ENCODE measurements at regions not wholly inside any gene's neighbourhood (a gene's known extent, or its start where the extent isn't known, plus 50 kb on each side); places are given as distances from the start of the nearest gene placed in this dataset.
"Not testable (repeated sequence)": the region's sequence is repeated elsewhere in the genome, so short reads cannot be mapped to it uniquely, and the experiment has no call there.

DNA sequence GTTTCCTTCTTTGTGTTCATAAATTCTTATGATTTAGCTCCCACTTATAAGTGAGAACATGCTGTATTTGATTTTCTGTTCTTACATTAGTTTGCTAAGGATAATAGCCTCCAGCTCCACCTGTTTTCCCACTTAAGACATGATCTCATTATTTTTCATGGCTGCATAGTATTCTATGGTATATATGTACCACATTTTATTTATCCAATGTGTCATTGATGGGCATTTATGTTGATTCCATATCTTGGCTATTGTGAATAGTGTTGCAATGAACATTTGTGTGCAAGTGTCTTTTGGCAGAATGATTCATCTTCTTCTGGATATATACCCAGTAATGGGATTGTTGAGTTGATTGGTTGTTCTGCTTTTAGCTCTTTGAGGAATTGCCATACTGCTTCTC lies 1234.8 kb downstream of the ADGRL3 start:
- TF ChIP-seq, protein P1, sequence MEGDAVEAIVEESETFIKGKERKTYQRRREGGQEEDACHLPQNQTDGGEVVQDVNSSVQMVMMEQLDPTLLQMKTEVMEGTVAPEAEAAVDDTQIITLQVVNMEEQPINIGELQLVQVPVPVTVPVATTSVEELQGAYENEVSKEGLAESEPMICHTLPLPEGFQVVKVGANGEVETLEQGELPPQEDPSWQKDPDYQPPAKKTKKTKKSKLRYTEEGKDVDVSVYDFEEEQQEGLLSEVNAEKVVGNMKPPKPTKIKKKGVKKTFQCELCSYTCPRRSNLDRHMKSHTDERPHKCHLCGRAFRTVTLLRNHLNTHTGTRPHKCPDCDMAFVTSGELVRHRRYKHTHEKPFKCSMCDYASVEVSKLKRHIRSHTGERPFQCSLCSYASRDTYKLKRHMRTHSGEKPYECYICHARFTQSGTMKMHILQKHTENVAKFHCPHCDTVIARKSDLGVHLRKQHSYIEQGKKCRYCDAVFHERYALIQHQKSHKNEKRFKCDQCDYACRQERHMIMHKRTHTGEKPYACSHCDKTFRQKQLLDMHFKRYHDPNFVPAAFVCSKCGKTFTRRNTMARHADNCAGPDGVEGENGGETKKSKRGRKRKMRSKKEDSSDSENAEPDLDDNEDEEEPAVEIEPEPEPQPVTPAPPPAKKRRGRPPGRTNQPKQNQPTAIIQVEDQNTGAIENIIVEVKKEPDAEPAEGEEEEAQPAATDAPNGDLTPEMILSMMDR (IDR thresholded peaks at IDR 0.05; ENCODE audit: low read depth, low read length, missing control alignments): no peak
- DNase-seq (ENCODE audit: extremely low read depth, low read depth): no peak
- no peak overlapping the region for H3K4me3 ChIP-seq (replicated peaks; ENCODE audit: low read depth, low read length)

DNA sequence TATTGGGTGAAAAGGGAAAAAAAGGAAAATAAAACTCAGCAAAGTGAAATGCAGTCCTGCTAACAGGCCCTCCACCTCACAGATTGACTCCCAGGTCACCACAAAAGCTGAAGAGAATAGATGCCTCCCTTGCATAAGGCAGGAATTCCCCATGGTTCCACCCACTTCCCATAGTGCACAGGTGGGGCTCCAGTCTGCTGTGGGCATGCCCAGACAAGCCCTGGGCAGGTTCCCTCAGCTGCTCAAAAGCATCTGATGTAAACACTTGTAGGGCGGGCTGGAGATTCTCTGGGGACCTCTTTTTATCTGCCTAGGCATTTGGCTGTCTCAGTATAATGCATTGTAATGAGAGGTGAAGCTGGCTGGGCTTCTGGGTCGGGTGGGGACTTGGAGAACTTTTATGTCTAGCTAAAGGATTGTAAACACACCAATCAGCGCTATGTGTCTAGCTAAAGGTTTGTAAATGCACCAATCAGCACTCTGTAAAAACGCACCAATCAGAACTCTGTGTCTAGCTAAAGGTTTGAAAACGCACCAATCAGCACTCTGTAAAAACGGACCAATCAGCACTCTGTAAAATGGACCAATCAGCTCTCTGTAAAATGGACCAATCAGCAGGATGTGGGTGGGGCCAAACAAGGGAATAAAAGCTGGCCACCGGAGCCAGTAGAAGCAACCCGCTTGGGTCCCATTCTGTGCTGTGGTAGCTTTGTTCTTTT lies 1231.5 kb downstream of the ADGRL3 start:
- not testable (repeated sequence) for H3K4me3 ChIP-seq (replicated peaks; ENCODE audit: low read depth, low read length); DNase-seq (ENCODE audit: extremely low read depth, low read depth)

DNA sequence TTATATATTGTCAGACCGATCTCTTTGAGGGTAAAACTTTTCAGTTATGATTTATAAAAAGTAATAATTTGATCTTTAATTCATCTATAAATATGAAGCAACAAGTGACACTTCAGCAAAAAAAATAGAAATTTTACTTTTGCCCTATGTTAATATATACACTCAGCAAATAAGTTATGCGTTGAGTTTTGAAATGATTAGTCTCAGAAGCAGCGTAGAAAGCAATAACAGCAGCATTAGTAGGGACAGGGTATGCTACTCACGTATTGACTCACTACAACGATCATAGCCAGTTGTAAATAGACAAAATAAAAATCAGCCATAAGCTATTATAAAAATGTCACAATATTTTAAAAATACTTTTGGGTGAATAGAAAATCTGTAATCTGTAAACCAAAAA lies 1229.2 kb downstream of the ADGRL3 start:
- DNase-seq (ENCODE audit: extremely low read depth, low read depth): no peak
- H3K4me3 ChIP-seq (replicated peaks; ENCODE audit: low read depth, low read length): no peak overlapping the region
- TF ChIP-seq, protein P1 (IDR thresholded peaks at IDR 0.05; ENCODE audit: low read depth, low read length, missing control alignments): no peak

DNA sequence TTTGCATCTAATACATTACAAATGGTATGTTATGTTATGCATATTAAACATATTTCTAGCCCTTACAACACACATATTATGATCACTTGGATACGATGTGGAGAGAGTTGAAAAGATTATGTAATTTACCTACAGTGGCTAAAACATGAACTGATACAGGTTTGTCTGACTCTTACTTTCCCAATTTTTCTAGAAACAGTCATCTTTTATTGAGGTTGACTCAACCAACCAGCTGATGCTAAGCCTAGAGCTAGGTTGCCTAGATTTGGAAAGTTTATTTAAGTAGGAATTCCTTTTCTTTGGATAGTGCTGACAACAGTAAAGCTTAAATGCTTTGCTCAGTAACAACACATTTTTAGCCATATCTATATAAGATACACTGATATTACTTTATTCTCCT lies 1215.1 kb downstream of the ADGRL3 start:
- no peak overlapping the region for H3K4me3 ChIP-seq (replicated peaks; ENCODE audit: low read depth, low read length)
- TF ChIP-seq, protein P1 (IDR thresholded peaks at IDR 0.05; ENCODE audit: low read depth, low read length, missing control alignments): no peak
- DNase-seq (ENCODE audit: extremely low read depth, low read depth): no peak

DNA sequence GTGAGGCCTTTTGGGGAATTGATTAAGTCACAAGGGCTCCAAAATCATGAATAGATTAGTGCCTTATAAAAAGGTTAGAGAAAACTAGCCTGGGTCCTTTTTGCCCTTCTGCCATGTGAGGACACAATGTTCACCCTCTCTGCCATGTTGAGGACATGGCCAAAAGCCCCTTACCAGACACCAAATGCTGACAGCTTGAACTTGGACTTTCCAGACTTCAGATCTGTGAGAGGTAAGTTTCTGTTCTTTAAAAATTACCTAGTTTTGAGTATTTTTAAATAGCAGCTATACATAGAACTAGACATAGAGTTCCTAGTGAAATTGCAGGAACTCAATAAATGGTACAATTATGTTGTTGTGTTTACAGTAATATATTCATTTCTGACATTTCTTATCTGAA lies 1214.4 kb downstream of the ADGRL3 start:
- DNase-seq (ENCODE audit: extremely low read depth, low read depth): no peak
- no peak overlapping the region for H3K4me3 ChIP-seq (replicated peaks; ENCODE audit: low read depth, low read length)
- TF ChIP-seq, protein P1 (IDR thresholded peaks at IDR 0.05; ENCODE audit: low read depth, low read length, missing control alignments): no peak

DNA sequence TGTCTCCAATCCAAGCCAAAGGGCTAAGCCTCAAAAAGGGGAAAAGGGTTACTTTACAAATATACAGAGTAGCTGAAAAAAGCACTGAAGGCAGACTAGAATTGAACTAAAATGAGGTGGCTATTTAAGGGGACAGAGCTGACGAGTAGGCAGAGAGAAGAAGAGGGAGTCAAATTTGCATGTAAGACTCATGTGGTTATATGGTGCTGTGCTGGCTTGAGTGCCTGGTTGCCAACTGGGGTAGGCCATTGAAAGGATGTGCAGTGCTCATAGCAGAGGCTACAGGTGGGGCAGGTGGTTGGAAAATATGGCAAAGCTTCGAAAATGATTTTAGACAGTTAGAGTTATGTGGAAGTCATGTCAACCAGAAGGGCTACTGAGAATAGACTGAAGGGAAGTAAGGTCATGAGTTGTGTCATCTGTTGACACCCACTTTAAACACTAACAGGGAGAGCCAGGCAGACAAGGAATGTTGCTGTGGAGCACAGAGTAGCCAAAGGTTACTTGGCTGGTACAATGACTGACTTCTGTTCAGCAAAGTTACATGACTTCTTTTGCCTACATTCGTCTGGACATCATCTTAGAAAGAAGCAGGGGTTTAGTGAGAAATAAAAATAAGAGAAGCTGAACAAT lies 1210.4 kb downstream of the ADGRL3 start:
- TF ChIP-seq, protein P1 (IDR thresholded peaks at IDR 0.05; ENCODE audit: low read depth, low read length, missing control alignments): no peak
- DNase-seq (ENCODE audit: extremely low read depth, low read depth): no peak
- no peak overlapping the region for H3K4me3 ChIP-seq (replicated peaks; ENCODE audit: low read depth, low read length)

DNA sequence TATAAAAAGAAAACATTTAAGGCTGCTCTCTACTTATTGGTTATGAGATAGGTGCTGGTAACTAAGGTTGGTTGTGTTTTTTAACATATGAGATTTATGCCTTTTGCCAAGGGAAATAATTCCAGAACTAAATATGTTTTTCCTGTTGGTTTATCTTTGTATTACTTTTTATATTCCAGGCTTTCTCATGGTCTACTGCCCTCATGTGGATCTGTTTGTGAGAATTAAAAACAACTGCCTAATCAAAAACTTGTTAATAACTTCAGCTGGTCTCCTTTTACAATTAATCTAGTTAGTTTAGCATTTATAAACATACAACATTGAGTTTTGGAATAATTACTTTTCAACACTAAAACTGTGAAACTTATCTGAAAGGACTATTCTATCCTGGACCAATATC lies 1208.3 kb downstream of the ADGRL3 start:
- DNase-seq (ENCODE audit: extremely low read depth, low read depth): no peak
- TF ChIP-seq, protein P1 (IDR thresholded peaks at IDR 0.05; ENCODE audit: low read depth, low read length, missing control alignments): no peak
- no peak overlapping the region for H3K4me3 ChIP-seq (replicated peaks; ENCODE audit: low read depth, low read length)
